H9 (cell line): ENCODE measurements at regions not wholly inside any gene's neighbourhood (a gene's known extent, or its start where the extent isn't known, plus 50 kb on each side); places are given as distances from the start of the nearest gene placed in this dataset.
A peak's percentile ranks its signal among the peaks of the same experiment; 100 is the strongest.

ENCODE experiments used
- DNase-seq: peaks from one replicate; pipeline ENCODE4 v3.0.0-alpha.2; 2017
- H2AFZ ChIP-seq: one replicate; pipeline ENCODE4 v1.6.1; 2013; ENCODE audit warnings: mild to moderate bottlenecking, low read length, control low read depth, moderate library complexity
- H2AK5ac ChIP-seq: 2 replicates; pipeline ENCODE4 v1.6.1; 2013; ENCODE audit warnings: low read length, control low read depth, mixed read lengths; ENCODE audit not compliant: insufficient read length
- H2BK120ac ChIP-seq: one replicate; pipeline ENCODE4 v1.6.1; 2013; ENCODE audit warnings: low read depth, mild to moderate bottlenecking, low read length, control low read depth, inconsistent platforms; ENCODE audit not compliant: poor library complexity, severe bottlenecking
- H2BK12ac ChIP-seq: 2 replicates; pipeline ENCODE4 v1.6.1; 2013; ENCODE audit warnings: low read length, control low read depth, mixed read lengths, low read depth; ENCODE audit not compliant: insufficient read length
- H2BK15ac ChIP-seq: 2 replicates; pipeline ENCODE4 v1.6.1; 2013; ENCODE audit warnings: low read depth, low read length, control low read depth
- H2BK20ac ChIP-seq: one replicate; pipeline ENCODE4 v1.6.1; 2013; ENCODE audit warnings: low read depth, mild to moderate bottlenecking, low read length, control low read depth, inconsistent platforms; ENCODE audit not compliant: poor library complexity, severe bottlenecking
- H2BK5ac ChIP-seq: 2 replicates; pipeline ENCODE4 v1.6.1; 2013; ENCODE audit warnings: low read length, control low read depth, mixed read lengths; ENCODE audit not compliant: insufficient read length
- H3K14ac ChIP-seq: 2 replicates; pipeline ENCODE4 v1.6.1; 2013; ENCODE audit warnings: low read length, control low read depth; ENCODE audit not compliant: insufficient read depth
- H3K18ac ChIP-seq: 2 replicates; pipeline ENCODE4 v1.6.1; 2013; ENCODE audit warnings: low read depth, mild to moderate bottlenecking, mixed read lengths, low read length, control low read depth; ENCODE audit not compliant: insufficient read length
- H3K23ac ChIP-seq: 2 replicates; pipeline ENCODE4 v1.6.1; 2013; ENCODE audit warnings: low read length, control low read depth, mixed read lengths, low read depth; ENCODE audit not compliant: insufficient read length
- H3K23me2 ChIP-seq: 2 replicates; pipeline ENCODE4 v1.6.1; 2013; ENCODE audit warnings: low read depth, mild to moderate bottlenecking, mixed read lengths, low read length, control low read depth; ENCODE audit not compliant: insufficient read length, poor library complexity, severe bottlenecking
- H3K27ac ChIP-seq: 2 replicates; pipeline ENCODE4 v1.5.1; 2013; ENCODE audit warnings: low read length, control low read depth, mixed read lengths, low read depth; ENCODE audit not compliant: insufficient read length
- H3K27me3 ChIP-seq: 2 replicates; pipeline ENCODE4 v1.6.1; 2013; ENCODE audit warnings: low read length, control low read depth, inconsistent platforms; ENCODE audit not compliant: insufficient read depth
- H3K4ac ChIP-seq: 2 replicates; pipeline ENCODE4 v1.6.1; 2013; ENCODE audit warnings: low read depth, mild to moderate bottlenecking, control low read depth, inconsistent platforms, low read length, moderate library complexity
- H3K4me1 ChIP-seq: 2 replicates; pipeline ENCODE4 v1.6.1; 2013; ENCODE audit warnings: low read length, control low read depth, inconsistent platforms; ENCODE audit not compliant: insufficient read depth
- H3K4me2 ChIP-seq: 2 replicates; pipeline ENCODE4 v1.6.1; 2013; ENCODE audit warnings: low read length, control low read depth, mixed read lengths; ENCODE audit not compliant: insufficient read length, insufficient read depth
- H3K56ac ChIP-seq: 2 replicates; pipeline ENCODE4 v1.6.1; 2013; ENCODE audit warnings: low read depth, mild to moderate bottlenecking, mixed read lengths, low read length, control low read depth; ENCODE audit not compliant: insufficient read length
- H3K79me1 ChIP-seq: 2 replicates; pipeline ENCODE4 v1.6.1; 2013; ENCODE audit warnings: low read depth, mild to moderate bottlenecking, moderate library complexity, low read length, control low read depth, inconsistent platforms; ENCODE audit not compliant: insufficient read depth, poor library complexity, severe bottlenecking
- H3K79me2 ChIP-seq: 2 replicates; pipeline ENCODE4 v1.6.1; 2013; ENCODE audit warnings: low read length, control low read depth, inconsistent platforms; ENCODE audit not compliant: insufficient read depth
- H3K9ac ChIP-seq: 2 replicates; pipeline ENCODE4 v1.6.1; 2013; ENCODE audit warnings: low read length, control low read depth, mixed read lengths; ENCODE audit not compliant: insufficient read length; ENCODE audit errors: extremely low read depth
- H3K9me3 ChIP-seq: one replicate; pipeline ENCODE4 v1.6.1; 2013; ENCODE audit warnings: low read depth, low read length, inconsistent platforms; ENCODE audit not compliant: control insufficient read depth
- H3T11ph ChIP-seq: one replicate; pipeline ENCODE4 v1.6.1; 2013; ENCODE audit warnings: mild to moderate bottlenecking, low read length, control low read depth, inconsistent platforms
- H4K20me1 ChIP-seq: one replicate; pipeline ENCODE4 v1.6.1; 2013; ENCODE audit not compliant: control insufficient read depth, insufficient read length, insufficient read depth
- H4K5ac ChIP-seq: 2 replicates; pipeline ENCODE4 v1.6.1; 2013; ENCODE audit warnings: low read depth, mild to moderate bottlenecking, mixed read lengths, low read length, control low read depth; ENCODE audit not compliant: insufficient read length
- H4K8ac ChIP-seq: replicated peaks from 2 replicates; pipeline ENCODE4 v1.6.1; 2013; ENCODE audit warnings: low read length, control low read depth, mixed read lengths, low read depth; ENCODE audit not compliant: insufficient read length
- H4K91ac ChIP-seq: 2 replicates; pipeline ENCODE4 v1.6.1; 2013; ENCODE audit warnings: low read depth, mild to moderate bottlenecking, moderate library complexity, mixed read lengths, low read length, control low read depth; ENCODE audit not compliant: insufficient read length
- H3K27ac Mint-ChIP-seq, 3 experiments: 2 replicates in 2 of 3; 3 replicates in 1 of 3; pipeline ENCODE4 v1.8.0; 2020 to 2021; ENCODE audit warnings: mixed read lengths in 3 of 3, mild to moderate bottlenecking in 1 of 3, moderate library complexity in 1 of 3
- H3K27me3 Mint-ChIP-seq: 2 replicates; pipeline ENCODE4 v1.8.0; 2021; ENCODE audit warnings: low read depth, mild to moderate bottlenecking, moderate library complexity, mixed read lengths
- H3K36me3 Mint-ChIP-seq, 3 experiments: 2 replicates in 2 of 3; 3 replicates in 1 of 3; pipeline ENCODE4 v1.8.0; 2020 to 2021; ENCODE audit warnings: low read depth in 3 of 3, mixed read lengths in 3 of 3; ENCODE audit not compliant: insufficient read depth in 1 of 3
- H3K4me1 Mint-ChIP-seq, 2 experiments: 2 replicates each; pipeline ENCODE4 v1.8.0; 2020; ENCODE audit warnings: mixed read lengths in 2 of 2
- H3K4me3 Mint-ChIP-seq, 2 experiments: 2 replicates in 1 of 2; 3 replicates in 1 of 2; pipeline ENCODE4 v1.8.0; 2020 to 2021; ENCODE audit warnings: mild to moderate bottlenecking in 2 of 2, mixed read lengths in 2 of 2, moderate library complexity in 1 of 2
- H3K9me3 Mint-ChIP-seq, 2 experiments: 2 replicates in 1 of 2; 3 replicates in 1 of 2; pipeline ENCODE4 v1.8.0; 2020; ENCODE audit warnings: mild to moderate bottlenecking in 2 of 2, mixed read lengths in 2 of 2, moderate library complexity in 1 of 2
- WGBS: extraction: QIAGEN DNeasy Blood & Tissue Kit; methylation state at CpG from one replicate; pipeline ENCODE4 v1.1.7; 2013; ENCODE audit warnings: missing lambda C conversion rate, low lambda C conversion rate, mixed read lengths; ENCODE audit not compliant: insufficient read length; ENCODE audit errors: extremely low coverage; 5-methylcytosine and 5-hydroxymethylcytosine counted together
- TF ChIP-seq, protein P1 (sequence below): fragments of 200-600 bp; sonication (generic); conservative IDR thresholded peaks from 3 replicates; pipeline ENCODE4 v1.8.0; 2021; ENCODE audit warnings: antibody characterized with exemption, mild to moderate bottlenecking

DNA sequence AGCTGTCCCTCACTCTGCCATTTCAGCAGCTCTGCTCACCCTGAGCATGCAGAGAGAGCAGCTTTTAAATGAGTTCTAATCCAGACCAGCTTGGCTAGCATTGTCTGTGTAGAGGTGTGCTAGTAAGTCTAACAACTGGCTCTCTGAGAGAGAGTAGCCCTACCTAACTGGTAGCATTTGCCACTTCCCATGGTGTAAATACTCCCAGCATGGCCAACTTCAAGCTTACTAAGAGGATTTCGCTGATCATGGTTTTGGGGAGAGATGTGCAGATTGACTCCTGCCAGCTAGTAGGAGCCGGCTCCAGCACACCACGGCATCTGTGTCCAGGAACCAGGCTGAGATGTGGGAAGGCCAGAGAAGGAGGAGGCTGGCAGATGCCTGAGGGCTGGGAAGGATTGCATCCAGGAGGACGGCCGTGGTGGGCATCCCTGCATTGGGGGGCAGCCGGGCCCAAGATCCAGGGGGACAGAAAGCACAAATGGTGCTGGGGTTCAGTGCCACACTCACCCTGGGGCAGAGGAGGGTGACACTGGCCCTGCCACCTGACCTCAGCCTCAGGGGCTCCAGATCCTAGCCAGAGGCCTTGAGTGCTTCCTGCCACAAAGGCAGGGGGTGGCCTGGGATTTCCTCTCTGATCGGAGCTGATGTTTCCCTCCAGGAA is 394.9 kb upstream of the TNRC6C start:
- H2BK5ac ChIP-seq = no peak overlapping the region
- no peak for DNase-seq
- H3K56ac ChIP-seq = no peak overlapping the region
- H3K4me1 Mint-ChIP-seq = no peaks in the 10 kb centered on the region
- H3K27ac ChIP-seq = no peak overlapping the region
- H4K8ac ChIP-seq = no peak overlapping the region
- H3K18ac ChIP-seq = no peak overlapping the region
- TF ChIP-seq, protein P1, sequence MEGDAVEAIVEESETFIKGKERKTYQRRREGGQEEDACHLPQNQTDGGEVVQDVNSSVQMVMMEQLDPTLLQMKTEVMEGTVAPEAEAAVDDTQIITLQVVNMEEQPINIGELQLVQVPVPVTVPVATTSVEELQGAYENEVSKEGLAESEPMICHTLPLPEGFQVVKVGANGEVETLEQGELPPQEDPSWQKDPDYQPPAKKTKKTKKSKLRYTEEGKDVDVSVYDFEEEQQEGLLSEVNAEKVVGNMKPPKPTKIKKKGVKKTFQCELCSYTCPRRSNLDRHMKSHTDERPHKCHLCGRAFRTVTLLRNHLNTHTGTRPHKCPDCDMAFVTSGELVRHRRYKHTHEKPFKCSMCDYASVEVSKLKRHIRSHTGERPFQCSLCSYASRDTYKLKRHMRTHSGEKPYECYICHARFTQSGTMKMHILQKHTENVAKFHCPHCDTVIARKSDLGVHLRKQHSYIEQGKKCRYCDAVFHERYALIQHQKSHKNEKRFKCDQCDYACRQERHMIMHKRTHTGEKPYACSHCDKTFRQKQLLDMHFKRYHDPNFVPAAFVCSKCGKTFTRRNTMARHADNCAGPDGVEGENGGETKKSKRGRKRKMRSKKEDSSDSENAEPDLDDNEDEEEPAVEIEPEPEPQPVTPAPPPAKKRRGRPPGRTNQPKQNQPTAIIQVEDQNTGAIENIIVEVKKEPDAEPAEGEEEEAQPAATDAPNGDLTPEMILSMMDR = no peak
- peaks cover 38% of the 10 kb centered on the region for H3K27me3 Mint-ChIP-seq
- no peaks in the 10 kb centered on the region for H3K79me2 ChIP-seq
- H3K23me2 ChIP-seq = no peaks in the 10 kb centered on the region
- H3K27ac Mint-ChIP-seq = no peak overlapping the region
- H2BK120ac ChIP-seq = no peak overlapping the region
- H2BK20ac ChIP-seq = no peak overlapping the region
- no peaks in the 10 kb centered on the region; the same call in 1 of the 2 replicates for H3K27me3 ChIP-seq
- no peaks in the 10 kb centered on the region for H4K20me1 ChIP-seq
- no peak overlapping the region for H2AFZ ChIP-seq
- H3K4me2 ChIP-seq = no peak overlapping the region
- no peak overlapping the region for H2AK5ac ChIP-seq
- H3K9me3 Mint-ChIP-seq = no peaks in the 10 kb centered on the region; a peak in 1 of 5 replicates
- no peak overlapping the region for H3K4ac ChIP-seq
- no peak overlapping the region for H4K5ac ChIP-seq
- H3K36me3 Mint-ChIP-seq = peaks cover 0 to 2% (median 0%) of the 10 kb centered on the region in 3 experiments; a peak in 2 of 7 replicates
- H2BK15ac ChIP-seq = no peak overlapping the region
- no peak overlapping the region for H2BK12ac ChIP-seq
- H3K23ac ChIP-seq = no peak overlapping the region
- H3K4me3 Mint-ChIP-seq = no peak overlapping the region
- H3K9me3 ChIP-seq = no peaks in the 10 kb centered on the region
- H3K9ac ChIP-seq = no peak overlapping the region
- H4K91ac ChIP-seq = no peak overlapping the region
- H3K79me1 ChIP-seq = no peaks in the 10 kb centered on the region
- H3K4me1 ChIP-seq = no peaks in the 10 kb centered on the region
- no peak overlapping the region for H3T11ph ChIP-seq
- no CpG with 5 or more reads among the region's 7 CpGs for WGBS
- H3K14ac ChIP-seq = peak overlapping the region; percentile 33; the same call in 1 of the 2 replicates
